Spleen (tissue), 11 donors: ENCODE measurements at regions not wholly inside any gene's neighbourhood (a gene's known extent, or its start where the extent isn't known, plus 50 kb on each side); places are given as distances from the start of the nearest gene placed in this dataset.

Source experiments
- DNase-seq: peaks from one replicate; pipeline ENCODE4 v3.0.0-alpha.2; 2020
- H3K27ac ChIP-seq, 8 donors: fragments of 200-600 bp; sonication (generic) in 7 of 8; 1 replicate in 4 of 8; 2 replicates in 4 of 8; pipeline versions ENCODE4 v1.5.0 to v1.8.0; 2016 to 2021; ENCODE audit warnings: inconsistent platforms in 4 of 8, mild to moderate bottlenecking in 4 of 8, moderate library complexity in 1 of 8
- H3K27me3 ChIP-seq, 7 donors: fragments of 200-600 bp; sonication (generic) in 6 of 7; replicated peaks in 1 of 7; 1 replicate in 4 of 7; 2 replicates in 3 of 7; pipeline versions ENCODE4 v1.5.0 to v1.8.0; 2016 to 2021; ENCODE audit warnings: inconsistent platforms in 3 of 7, mild to moderate bottlenecking in 1 of 7
- H3K36me3 ChIP-seq, 6 donors: fragments of 200-600 bp; sonication (generic) in 5 of 6; 1 replicate in 4 of 6; 2 replicates in 2 of 6; pipeline versions ENCODE4 v1.5.0 to v1.8.0; 2016 to 2021; ENCODE audit warnings: inconsistent platforms in 2 of 6
- H3K4me1 ChIP-seq, 6 donors: fragments of 200-600 bp; sonication (generic) in 5 of 6; 1 replicate in 3 of 6; 2 replicates in 3 of 6; pipeline versions ENCODE4 v1.5.0 to v1.8.0; 2016 to 2021; ENCODE audit warnings: inconsistent platforms in 3 of 6
- H3K4me3 ChIP-seq, 8 donors: fragments of 200-600 bp; sonication (generic) in 7 of 8; 1 replicate in 4 of 8; 2 replicates in 4 of 8; pipeline versions ENCODE4 v1.5.0 to v1.8.0; 2016 to 2021; ENCODE audit warnings: inconsistent platforms in 4 of 8, mild to moderate bottlenecking in 4 of 8, moderate library complexity in 2 of 8
- H3K9me3 ChIP-seq, 8 donors: fragments of 200-600 bp; sonication (generic) in 7 of 8; 1 replicate in 4 of 8; 2 replicates in 4 of 8; pipeline versions ENCODE4 v1.5.0 to v1.8.0; 2016 to 2021; ENCODE audit warnings: inconsistent platforms in 4 of 8
- CTCF ChIP-seq, 11 experiments: fragments of 200-600 bp in 7 of 11; fragments of 450-650 bp in 4 of 11; sonication (generic) in 4 of 11; IDR thresholded peaks in 8 of 11; conservative IDR thresholded peaks in 3 of 11; 1 replicate in 7 of 11; 2 replicates in 4 of 11; pipeline versions ENCODE4 v1.4.0 to v1.8.0; 2016 to 2021; ENCODE audit warnings: antibody characterized with exemption in 11 of 11, inconsistent platforms in 4 of 11, mild to moderate bottlenecking in 1 of 11
- POLR2A ChIP-seq, 3 donors: fragments of 450-650 bp; IDR thresholded peaks; one replicate each; pipeline ENCODE4 v1.5.1; 2017; ENCODE audit warnings: antibody characterized with exemption in 3 of 3, mild to moderate bottlenecking in 1 of 3
- POLR2AphosphoS5 ChIP-seq, 3 donors: sonication (generic); formaldehyde crosslinking; IDR thresholded peaks; one replicate each; pipeline ENCODE4 v1.5.1; 2017; ENCODE audit warnings: antibody characterized with exemption in 3 of 3
- WGBS, 5 donors: extraction: QIAGEN DNeasy Blood & Tissue Kit in 3 of 5; methylation state at CpG; one replicate each; pipeline versions ENCODE4 v1.1.5 to v1.1.7; 2013 to 2018; 5-methylcytosine and 5-hydroxymethylcytosine counted together
- intact Hi-C: fragments of 100-400 bp; cut with DNase I; formaldehyde crosslinking; loops from one replicate; pipeline ENCODE4 v1.15.0; 2023; ENCODE audit warnings: low total_unique reads
- donor health status: healthy with polysubstance abuse.
- donor health status: DM: no; HTN: no; CAD: no; lungs with moderate emphysema.
- donor health status: DM: no; HTN: no; CAD: no.
- donor health status: Bipolar disorder and iron deficiency.
- donor health status: healthy.
- donor health status: DM: no; HTN: no; CAD: no.
- donor health status: DM: yes; HTN: yes; CAD: no.

- no peaks in the 10 kb centered on the region for H3K36me3 ChIP-seq
- H3K27me3 ChIP-seq = peaks cover 0 to 42% (median 0%) of the 10 kb centered on the region in 7 donors
- DNase-seq = no peak
- H3K9me3 ChIP-seq = no peaks in the 10 kb centered on the region
- peaks cover 0 to 10% (median 2%) of the 10 kb centered on the region in 6 donors for H3K4me1 ChIP-seq
- H3K27ac ChIP-seq = no peak overlapping the region
- intact Hi-C loops = no loop called here
- TF ChIP-seq POLR2A (IDR thresholded peaks at IDR 0.05) = no peak
- no peak for TF ChIP-seq CTCF (IDR thresholded peaks at IDR 0.05 in 8 of 11, conservative IDR thresholded peaks at IDR 0.05 in 3 of 11)
- TF ChIP-seq POLR2AphosphoS5 (IDR thresholded peaks at IDR 0.05) = no peak
- 85 to 94% (median 90%) methylated on average over 15 to 16 of the region's 16 CpGs for WGBS, 5 donors
- H3K4me3 ChIP-seq = no peak overlapping the region
Observed at GRCh38 chr11:69574608-69575255, 66.2 kb upstream of the CCND1 start.

GRCh38 chr11:69575296-69576068, 65.5 kb upstream of the CCND1 start:
- Histone ChIP-seq H3K27ac (no peak overlapping the region), H3K36me3 (no peaks in the 10 kb centered on the region), H3K4me3 (no peak overlapping the region), H3K27me3 (peaks cover 0 to 37% (median 0%) of the 10 kb centered on the region in 7 donors), H3K9me3 (no peaks in the 10 kb centered on the region), H3K4me1 (peaks cover 0 to 10% (median 2%) of the 10 kb centered on the region in 6 donors)
- DNase-seq = no peak
- TF ChIP-seq POLR2A (IDR thresholded peaks at IDR 0.05) (no peak), CTCF (IDR thresholded peaks at IDR 0.05 in 8 of 11, conservative IDR thresholded peaks at IDR 0.05 in 3 of 11) (no peak), POLR2AphosphoS5 (IDR thresholded peaks at IDR 0.05) (no peak)
- 41 to 54% (median 51%) methylated on average over 9 to 14 of the region's 14 CpGs for WGBS, 5 donors
- intact Hi-C loops = no loop called here

GRCh38 chr11:69576069-69576782, 64.7 kb upstream of the CCND1 start:
- H3K27ac ChIP-seq = peak overlapping the region in 1 of 8 donors; percentile 5
- no peaks in the 10 kb centered on the region for H3K36me3 ChIP-seq
- WGBS, 5 donors = 13 to 29% (median 18%) methylated on average over 7 to 10 of the region's 10 CpGs
- H3K4me1 ChIP-seq = peaks cover 0 to 10% (median 2%) of the 10 kb centered on the region in 6 donors
- peaks cover 0 to 35% (median 0%) of the 10 kb centered on the region in 7 donors for H3K27me3 ChIP-seq
- no peak for TF ChIP-seq POLR2AphosphoS5 (IDR thresholded peaks at IDR 0.05)
- H3K4me3 ChIP-seq = no peak overlapping the region
- DNase-seq = no peak
- H3K9me3 ChIP-seq = no peaks in the 10 kb centered on the region
- intact Hi-C loops = no loop called here

GRCh38 chr11:69578167-69578566, 62.8 kb upstream of the CCND1 start:
- Histone ChIP-seq H3K27ac (no peak overlapping the region), H3K36me3 (no peaks in the 10 kb centered on the region), H3K4me3 (no peak overlapping the region), H3K27me3 (peaks cover 0 to 30% (median 0%) of the 10 kb centered on the region in 7 donors), H3K9me3 (no peaks in the 10 kb centered on the region), H3K4me1 (peaks cover 0 to 10% (median 2%) of the 10 kb centered on the region in 6 donors)
- 65 to 86% (median 76%) methylated on average over 5 of the region's 5 CpGs for WGBS, 5 donors
- TF ChIP-seq POLR2AphosphoS5 (IDR thresholded peaks at IDR 0.05) (no peak), POLR2A (IDR thresholded peaks at IDR 0.05) (no peak), CTCF (IDR thresholded peaks at IDR 0.05 in 8 of 11, conservative IDR thresholded peaks at IDR 0.05 in 3 of 11) (no peak)
- DNase-seq = no peak
- intact Hi-C loops = no loop called here
